Endothelial cell of umbilical vein (primary cell): ENCODE measurements at regions not wholly inside any gene's neighbourhood (a gene's known extent, or its start where the extent isn't known, plus 50 kb on each side); places are given as distances from the start of the nearest gene placed in this dataset.

Source experiments
- BruUV-seq: library from RNA; stranded (reverse); fragments of 400-500 nt; replicated peaks from 2 replicates; lab custom pipeline; 2021; lab: Mats Ljungman, UMichigan
- CTCF ChIA-PET: fragments of 300-600, 350-600 bp; sonication (Branson Sonifier 250); formaldehyde crosslinking; loops from one replicate; lab custom pipeline; 2021; ENCODE audit warnings: antibody characterized with exemption, inconsistent platforms; lab: Charles Lee
- POLR2A ChIA-PET: fragments of 300-600, 350-600 bp; sonication (Branson Sonifier 250); formaldehyde crosslinking; loops from one replicate; lab custom pipeline; 2021; ENCODE audit warnings: antibody characterized with exemption, inconsistent platforms; lab: Charles Lee
- DNase-seq: peaks from one replicate; pipeline ENCODE4 v3.0.0-alpha.2; 2011; ENCODE audit warnings: low read depth, low spot score
- FAIRE-seq: peaks from 2 replicates; lab custom pipeline; 2011; peaks lifted over from hg19 to GRCh38; lab: Jason Lieb, UNC
- H2AFZ ChIP-seq: 2 replicates; pipeline ENCODE4 v1.6.0; 2012; ENCODE audit warnings: low read depth, low read length, control low read depth, inconsistent platforms
- H3K27ac ChIP-seq: 2 replicates; pipeline ENCODE4 v1.5.1; 2011; ENCODE audit warnings: low read depth, mild to moderate bottlenecking, control low read depth, low read length, moderate library complexity; ENCODE audit not compliant: insufficient read depth
- H3K27me3 ChIP-seq, 2 experiments: 2 replicates each; pipeline versions ENCODE4 v1.6.0 to v1.6.1; 2011; ENCODE audit warnings: low read length in 2 of 2, mixed read lengths in 1 of 2; ENCODE audit not compliant: control insufficient read depth in 2 of 2, insufficient read depth in 2 of 2
- H3K36me3 ChIP-seq, 2 experiments: 2 replicates in 1 of 2; 3 replicates in 1 of 2; pipeline ENCODE4 v1.5.1; 2011; ENCODE audit warnings: low read length in 2 of 2, mild to moderate bottlenecking in 1 of 2, moderate library complexity in 1 of 2; ENCODE audit not compliant: control insufficient read depth in 2 of 2, insufficient read depth in 2 of 2; ENCODE audit errors: extremely low read depth in 1 of 2
- H3K4me1 ChIP-seq: 3 replicates; pipeline ENCODE4 v1.5.1; 2011; ENCODE audit warnings: mild to moderate bottlenecking, low read length; ENCODE audit not compliant: control insufficient read depth, insufficient read depth; ENCODE audit errors: extremely low read depth
- H3K4me2 ChIP-seq: 2 replicates; pipeline ENCODE4 v1.6.1; 2011; ENCODE audit warnings: low read length, control low read depth, mixed read lengths; ENCODE audit not compliant: insufficient read depth
- H3K4me3 ChIP-seq, 3 experiments: fragments of 200-600 bp in 1 of 3; sonication (generic), shearing (Covaris generic) in 1 of 3; replicated peaks in 1 of 3; 2 replicates each; pipeline ENCODE4 v1.5.1; 2011 to 2016; ENCODE audit warnings: control low read depth in 3 of 3, low read length in 3 of 3, mild to moderate bottlenecking in 2 of 3, inconsistent platforms in 1 of 3, low read depth in 1 of 3, moderate library complexity in 1 of 3; ENCODE audit not compliant: insufficient read depth in 1 of 3
- H3K79me2 ChIP-seq: 2 replicates; pipeline ENCODE4 v1.6.0; 2012; ENCODE audit warnings: low read length, inconsistent platforms; ENCODE audit not compliant: control insufficient read depth, insufficient read depth
- H3K9ac ChIP-seq: replicated peaks from 2 replicates; pipeline ENCODE3; 2011; ENCODE audit warnings: low read length, control low read depth; ENCODE audit not compliant: insufficient read depth; ENCODE audit errors: extremely low read depth
- H3K9me1 ChIP-seq: replicated peaks from 3 replicates; pipeline ENCODE4 v1.6.0; 2011; ENCODE audit warnings: mild to moderate bottlenecking, low read length; ENCODE audit not compliant: control insufficient read depth, insufficient read depth; ENCODE audit errors: extremely low read depth
- H3K9me3 ChIP-seq: replicated peaks from 2 replicates; pipeline ENCODE4 v1.5.1; 2012; ENCODE audit warnings: low read length, inconsistent platforms; ENCODE audit not compliant: control insufficient read depth, insufficient read depth
- H4K20me1 ChIP-seq: replicated peaks from 2 replicates; pipeline ENCODE3; 2011; ENCODE audit warnings: mild to moderate bottlenecking, low read length; ENCODE audit not compliant: control insufficient read depth, insufficient read depth; ENCODE audit errors: extremely low read depth
- CTCF ChIP-seq, 2 donors: IDR thresholded peaks; 1 replicate in 1 of 2; 2 replicates in 1 of 2; pipeline ENCODE4 v1.5.1; 2011; ENCODE audit warnings: low read length in 2 of 2, mild to moderate bottlenecking in 2 of 2, moderate library complexity in 2 of 2, control low read depth in 1 of 2, inconsistent platforms in 1 of 2, low read depth in 1 of 2; ENCODE audit not compliant: insufficient read depth in 1 of 2; ENCODE audit errors: extremely low read depth in 1 of 2
- FOS ChIP-seq: IDR thresholded peaks from 2 replicates; pipeline ENCODE4 v1.6.1; 2011; ENCODE audit warnings: mild to moderate bottlenecking, low read length, moderate library complexity, borderline replicate concordance; ENCODE audit not compliant: insufficient read depth
- GATA2 ChIP-seq: IDR thresholded peaks from 2 replicates; pipeline ENCODE4 v1.7.0; 2011; ENCODE audit warnings: low read depth, mild to moderate bottlenecking, moderate library complexity, mixed read lengths, low read length; ENCODE audit not compliant: insufficient read length, insufficient read depth
- JUN ChIP-seq: IDR thresholded peaks from 2 replicates; pipeline ENCODE4 v1.6.1; 2011; ENCODE audit warnings: borderline replicate concordance, low read depth; ENCODE audit not compliant: insufficient read length, insufficient read depth
- POLR2AphosphoS5 ChIP-seq: IDR thresholded peaks from 2 replicates; pipeline ENCODE4 v1.6.1; 2012; ENCODE audit warnings: low read depth, mild to moderate bottlenecking, control low read depth, low read length, moderate library complexity; ENCODE audit not compliant: insufficient read depth
- dilution Hi-C: fragments of 300-500 bp; cut with MboI; formaldehyde crosslinking; loops from one replicate; pipeline ENCODE4 v1.15.0; 2019; ENCODE audit warnings: low sequenced_read_pairs; ENCODE audit not compliant: extremely low pct_ligation_motif_present
- intact Hi-C: fragments of 100-400 bp; cut with micrococcal nuclease; formaldehyde crosslinking; loops from one replicate; pipeline ENCODE4 v1.10.0; 2022

- intact Hi-C loops, result loop anchor here (1.0 to 2.0 kb wide), 7 partner anchors 19 to 142 kb away; partner anchors contain the start of gene ERRFI1
- peak overlapping the region; percentile 56 for H3K4me2 ChIP-seq
- H3K4me3 ChIP-seq, result peak overlapping the region in 1 of 3 experiments; percentile 20
- no peaks in the 10 kb centered on the region for H3K27me3 ChIP-seq
- no peak overlapping the region for H2AFZ ChIP-seq
- H3K9me1 ChIP-seq, result no peaks in the 10 kb centered on the region
- ChIA-PET CTCF (interaction anchor here (0.7 to 3.2 kb wide), 10 partner anchors 13 to 217 kb away, joined by 3 to 15 read pairs (median 6); no protein-coding TSS in a partner anchor), POLR2A (interaction anchor here (1.0 to 1.9 kb wide), 5 partner anchors 19 to 81 kb away, joined by 3 to 19 read pairs (median 5); no protein-coding TSS in a partner anchor)
- H3K9ac ChIP-seq, result peak overlapping the region; percentile 86
- H3K36me3 ChIP-seq, result no peaks in the 10 kb centered on the region
- FAIRE-seq, result peak; percentile 90
- H4K20me1 ChIP-seq, result no peaks in the 10 kb centered on the region
- H3K4me1 ChIP-seq, result peaks cover 53% of the 10 kb centered on the region
- dilution Hi-C loops, result loop anchor here (10.0 kb wide), 1 partner anchor 52 kb away; no protein-coding TSS in a partner anchor
- DNase-seq, result peak; percentile 86
- H3K79me2 ChIP-seq, result no peaks in the 10 kb centered on the region
- H3K27ac ChIP-seq, result peak overlapping the region; percentile 98
- BruUV-seq, result TSS peak; percentile 57
- H3K9me3 ChIP-seq, result no peaks in the 10 kb centered on the region
- TF ChIP-seq FOS (peak; percentile 97), GATA2 (peak; percentile 60), JUN (peak; percentile 97), CTCF (IDR thresholded peaks at IDR 0.05; ENCODE audit: extremely low read depth in 1 of 2, insufficient read depth in 1 of 2, low read depth in 1 of 2, low read length in 2 of 2) (no peak), POLR2AphosphoS5 (peak; percentile 37)
Observed at GRCh38 chr1:8096105-8097011, 70.2 kb upstream of the ERRFI1 start.
